ENCODE measurements at regions not wholly inside any gene's neighbourhood (a gene's known extent, or its start where the extent isn't known, plus 50 kb on each side); places are given as distances from the start of the nearest gene placed in this dataset.
A peak's percentile ranks its signal among the peaks of the same experiment; 100 is the strongest.

DNA sequence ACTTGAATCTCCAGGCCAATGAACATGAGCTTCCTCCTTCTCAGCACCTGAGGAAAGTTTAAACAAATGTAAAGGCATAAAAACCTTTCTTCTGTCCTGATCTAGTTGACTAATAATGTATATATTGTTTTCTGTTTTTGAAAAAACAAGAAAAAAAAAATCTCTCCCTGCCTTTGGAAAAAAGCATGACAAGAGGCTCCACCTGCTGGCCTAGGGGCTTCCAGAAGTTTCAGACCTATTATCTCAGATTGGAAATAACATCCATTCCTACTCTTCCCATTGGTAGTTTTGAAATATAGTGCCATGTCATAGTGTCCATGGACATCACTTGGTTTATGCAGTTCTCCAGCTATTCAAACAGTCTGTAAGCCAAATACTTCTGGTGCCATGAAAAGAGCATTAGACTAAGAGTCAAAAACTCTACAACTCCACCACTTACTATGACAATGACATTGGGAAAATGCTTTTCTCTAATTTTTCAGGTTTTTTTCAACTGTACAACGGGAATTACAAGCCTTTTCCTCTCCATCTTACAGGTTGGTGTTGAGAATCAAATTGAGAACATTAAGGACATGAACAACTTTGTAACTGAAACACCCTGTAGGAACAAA lies 409.6 kb upstream of the MPDZ start:
- TF ChIP-seq POLR2A (IDR thresholded peaks at IDR 0.05) = no peak
- TF ChIP-seq, protein P1, sequence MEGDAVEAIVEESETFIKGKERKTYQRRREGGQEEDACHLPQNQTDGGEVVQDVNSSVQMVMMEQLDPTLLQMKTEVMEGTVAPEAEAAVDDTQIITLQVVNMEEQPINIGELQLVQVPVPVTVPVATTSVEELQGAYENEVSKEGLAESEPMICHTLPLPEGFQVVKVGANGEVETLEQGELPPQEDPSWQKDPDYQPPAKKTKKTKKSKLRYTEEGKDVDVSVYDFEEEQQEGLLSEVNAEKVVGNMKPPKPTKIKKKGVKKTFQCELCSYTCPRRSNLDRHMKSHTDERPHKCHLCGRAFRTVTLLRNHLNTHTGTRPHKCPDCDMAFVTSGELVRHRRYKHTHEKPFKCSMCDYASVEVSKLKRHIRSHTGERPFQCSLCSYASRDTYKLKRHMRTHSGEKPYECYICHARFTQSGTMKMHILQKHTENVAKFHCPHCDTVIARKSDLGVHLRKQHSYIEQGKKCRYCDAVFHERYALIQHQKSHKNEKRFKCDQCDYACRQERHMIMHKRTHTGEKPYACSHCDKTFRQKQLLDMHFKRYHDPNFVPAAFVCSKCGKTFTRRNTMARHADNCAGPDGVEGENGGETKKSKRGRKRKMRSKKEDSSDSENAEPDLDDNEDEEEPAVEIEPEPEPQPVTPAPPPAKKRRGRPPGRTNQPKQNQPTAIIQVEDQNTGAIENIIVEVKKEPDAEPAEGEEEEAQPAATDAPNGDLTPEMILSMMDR (IDR thresholded peaks at IDR 0.05) = no peak
- TF ChIP-seq POLR2AphosphoS5 (IDR thresholded peaks at IDR 0.05) = no peak
- H3K36me3 ChIP-seq = no peaks in the 10 kb centered on the region
- peaks cover 0 to 18% of the 10 kb centered on the region in 2 donors for H3K9me3 ChIP-seq
- H3K4me1 ChIP-seq = no peaks in the 10 kb centered on the region
- H3K4me3 ChIP-seq = no peak overlapping the region
- H3K27ac ChIP-seq = peak overlapping the region in 1 of 2 donors; percentile 58
- H3K27me3 ChIP-seq = no peaks in the 10 kb centered on the region
- no peak for DNase-seq (ENCODE audit: low spot score in 2 of 2)
- intact Hi-C loops (cut with DNase I; ENCODE audit: low total_unique reads) = no loop called here

- intact Hi-C loops (cut with DNase I; ENCODE audit: low total_unique reads) = no loop called here
- DNase-seq (ENCODE audit: low spot score in 2 of 2) = no peak
- Histone ChIP-seq H3K36me3 (no peaks in the 10 kb centered on the region), H3K4me3 (no peak overlapping the region), H3K4me1 (no peaks in the 10 kb centered on the region), H3K9me3 (peaks cover 0 to 17% of the 10 kb centered on the region in 2 donors), H3K27me3 (no peaks in the 10 kb centered on the region), H3K27ac (peak overlapping the region; percentile 51 to 58)
- no peak for TF ChIP-seq POLR2AphosphoS5 (IDR thresholded peaks at IDR 0.05)
- no peak for TF ChIP-seq POLR2A (IDR thresholded peaks at IDR 0.05)
- TF ChIP-seq, protein P1 (IDR thresholded peaks at IDR 0.05) = no peak
Observed at GRCh38 chr9:13688223-13688989, 408.9 kb upstream of the MPDZ start.

DNA sequence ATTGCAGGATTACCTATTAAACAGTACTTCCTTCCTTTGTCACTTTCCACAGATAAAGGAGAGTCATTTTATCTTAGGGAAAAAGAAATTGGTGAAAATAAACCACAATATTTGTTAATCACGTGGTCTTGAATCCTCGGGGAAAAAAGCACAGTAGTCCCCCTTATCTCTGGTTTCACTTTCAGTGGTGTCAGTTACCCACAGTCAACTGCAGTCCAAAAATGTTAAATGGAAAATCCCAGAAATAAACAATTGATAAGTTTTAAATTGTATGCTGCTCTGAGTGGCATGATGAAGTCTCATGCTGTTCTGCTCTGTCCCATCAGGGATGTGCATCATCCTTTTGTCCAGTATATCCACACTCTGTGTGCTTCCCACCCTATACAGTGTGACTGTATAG lies 405.2 kb upstream of the MPDZ start:
- H3K27ac ChIP-seq = no peak overlapping the region
- no peaks in the 10 kb centered on the region for H3K36me3 ChIP-seq
- H3K4me3 ChIP-seq = no peak overlapping the region
- no peak for DNase-seq (ENCODE audit: low spot score in 2 of 2)
- H3K9me3 ChIP-seq = peaks cover 0 to 9% of the 10 kb centered on the region in 2 donors
- no peaks in the 10 kb centered on the region for H3K27me3 ChIP-seq
- no peak for TF ChIP-seq POLR2AphosphoS5 (IDR thresholded peaks at IDR 0.05)
- no peak for TF ChIP-seq POLR2A (IDR thresholded peaks at IDR 0.05)
- intact Hi-C loops (cut with DNase I; ENCODE audit: low total_unique reads) = no loop called here
- H3K4me1 ChIP-seq = no peaks in the 10 kb centered on the region

- Histone ChIP-seq H3K4me3 (no peak overlapping the region), H3K4me1 (no peaks in the 10 kb centered on the region), H3K36me3 (no peaks in the 10 kb centered on the region), H3K27ac (no peak overlapping the region), H3K9me3 (no peaks in the 10 kb centered on the region), H3K27me3 (no peaks in the 10 kb centered on the region)
- TF ChIP-seq, protein P1 (IDR thresholded peaks at IDR 0.05) = no peak
- TF ChIP-seq POLR2AphosphoS5 (IDR thresholded peaks at IDR 0.05) (no peak), POLR2A (IDR thresholded peaks at IDR 0.05) (no peak)
- DNase-seq (ENCODE audit: low spot score in 2 of 2) = no peak
- intact Hi-C loops (cut with DNase I; ENCODE audit: low total_unique reads) = no loop called here
Observed at GRCh38 chr9:13677801-13678200, 398.3 kb upstream of the MPDZ start.

DNA sequence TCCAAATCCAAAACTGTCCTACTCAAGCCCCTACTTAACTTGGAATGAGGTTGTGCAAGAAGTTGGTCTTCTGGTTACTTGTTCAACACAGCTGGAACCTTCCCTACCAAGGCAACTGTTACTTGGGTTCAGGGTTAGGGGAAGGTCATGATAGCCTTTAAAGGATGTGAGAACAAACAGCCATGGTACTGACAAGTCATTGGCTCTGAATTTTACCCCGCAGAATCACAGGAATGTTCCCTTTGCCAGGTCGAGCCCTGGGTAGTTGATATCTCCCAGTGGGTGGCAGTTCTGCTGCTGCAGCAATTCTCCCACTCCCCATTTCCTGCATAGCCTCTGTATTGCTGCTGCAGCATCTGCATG lies 396.1 kb upstream of the MPDZ start:
- no peaks in the 10 kb centered on the region for H3K27me3 ChIP-seq
- intact Hi-C loops (cut with DNase I; ENCODE audit: low total_unique reads) = no loop called here
- no peak overlapping the region for H3K4me3 ChIP-seq
- H3K36me3 ChIP-seq = no peaks in the 10 kb centered on the region
- no peaks in the 10 kb centered on the region for H3K9me3 ChIP-seq
- peak overlapping the region in 1 of 2 donors; percentile 8 for H3K27ac ChIP-seq
- no peaks in the 10 kb centered on the region for H3K4me1 ChIP-seq
- TF ChIP-seq POLR2A (IDR thresholded peaks at IDR 0.05) (no peak), POLR2AphosphoS5 (IDR thresholded peaks at IDR 0.05) (no peak)
- TF ChIP-seq, protein P1 (IDR thresholded peaks at IDR 0.05) = no peak
- no peak for DNase-seq (ENCODE audit: low spot score in 2 of 2)
